GM11168 (cell line): ENCODE measurements at regions not wholly inside any gene's neighbourhood (a gene's known extent, or its start where the extent isn't known, plus 50 kb on each side); places are given as distances from the start of the nearest gene placed in this dataset.
"Not testable (repeated sequence)": the region's sequence is repeated elsewhere in the genome, so short reads cannot be mapped to it uniquely, and the experiment has no call there.

Experiments used
- in situ Hi-C: fragments of 300-500 bp; cut with MboI; formaldehyde crosslinking; loops from one replicate; pipeline ENCODE4 v1.12.0; 2022; ENCODE audit warnings: low sequenced_read_pairs; ENCODE audit not compliant: unreplicated experiment

GRCh38 chr5:177941386-177941785 is 54.7 kb downstream of the PROP1 start:
- in situ Hi-C loops, result loop anchor here (10.0 kb wide), 1 partner anchor 1747 kb away; no protein-coding TSS in a partner anchor

GRCh38 chr5:177939246-177940171 is 56.5 kb downstream of the PROP1 start:
- in situ Hi-C loops, result loop anchor here (10.0 kb wide), 1 partner anchor 1745 kb away; no protein-coding TSS in a partner anchor

GRCh38 chr5:177938767-177939166 is 57.3 kb downstream of the PROP1 start:
- in situ Hi-C loops, result not testable (repeated sequence)

- in situ Hi-C loops, result not testable (repeated sequence)
Measured at GRCh38 chr5:177934233-177934632, 61.8 kb downstream of the PROP1 start.

- in situ Hi-C loops, result not testable (repeated sequence)
Measured at GRCh38 chr5:177930269-177931022, 65.6 kb downstream of the PROP1 start.

GRCh38 chr5:177929618-177930017 is 66.4 kb downstream of the PROP1 start:
- in situ Hi-C loops, result not testable (repeated sequence)

GRCh38 chr5:177927500-177927899 is 68.5 kb downstream of the PROP1 start:
- in situ Hi-C loops, result not testable (repeated sequence)

GRCh38 chr5:177924577-177924976 is 71.5 kb downstream of the PROP1 start:
- in situ Hi-C loops, result not testable (repeated sequence)

GRCh38 chr5:177923837-177924236 is 72.2 kb downstream of the PROP1 start:
- in situ Hi-C loops, result not testable (repeated sequence)

- in situ Hi-C loops, result not testable (repeated sequence)
Measured at GRCh38 chr5:177923189-177923588, 72.9 kb downstream of the PROP1 start.

GRCh38 chr5:177909261-177909660 is 86.8 kb downstream of the PROP1 start:
- in situ Hi-C loops, result not testable (repeated sequence)

- in situ Hi-C loops, result not testable (repeated sequence)
Measured at GRCh38 chr5:177902806-177903205, 93.2 kb downstream of the PROP1 start.

GRCh38 chr5:177900066-177900465 is 96.0 kb downstream of the PROP1 start:
- in situ Hi-C loops, result not testable (repeated sequence)

- in situ Hi-C loops, result loop anchor here (25.0 kb wide), 1 partner anchor 167 kb away; no protein-coding TSS in a partner anchor
Measured at GRCh38 chr5:177894681-177895453, 101.2 kb downstream of the PROP1 start.

- in situ Hi-C loops, result loop anchor here (25.0 kb wide), 1 partner anchor 170 kb away; no protein-coding TSS in a partner anchor
Measured at GRCh38 chr5:177892357-177892665, 103.7 kb downstream of the PROP1 start.

GRCh38 chr5:177891547-177892356 is 104.3 kb downstream of the PROP1 start:
- in situ Hi-C loops, result loop anchor here (25.0 kb wide), 1 partner anchor 171 kb away; no protein-coding TSS in a partner anchor

- in situ Hi-C loops, result loop anchor here (25.0 kb wide), 1 partner anchor 179 kb away; no protein-coding TSS in a partner anchor
Measured at GRCh38 chr5:177883295-177883694, 100.6 kb upstream of the FAM153A start.

GRCh38 chr5:177875900-177876238 is 93.2 kb upstream of the FAM153A start:
- in situ Hi-C loops, result loop anchor here (25.0 kb wide), 1 partner anchor 186 kb away; no protein-coding TSS in a partner anchor
